ENCODE measurements at regions not wholly inside any gene's neighbourhood (a gene's known extent, or its start where the extent isn't known, plus 50 kb on each side); places are given as distances from the start of the nearest gene placed in this dataset.

DNA sequence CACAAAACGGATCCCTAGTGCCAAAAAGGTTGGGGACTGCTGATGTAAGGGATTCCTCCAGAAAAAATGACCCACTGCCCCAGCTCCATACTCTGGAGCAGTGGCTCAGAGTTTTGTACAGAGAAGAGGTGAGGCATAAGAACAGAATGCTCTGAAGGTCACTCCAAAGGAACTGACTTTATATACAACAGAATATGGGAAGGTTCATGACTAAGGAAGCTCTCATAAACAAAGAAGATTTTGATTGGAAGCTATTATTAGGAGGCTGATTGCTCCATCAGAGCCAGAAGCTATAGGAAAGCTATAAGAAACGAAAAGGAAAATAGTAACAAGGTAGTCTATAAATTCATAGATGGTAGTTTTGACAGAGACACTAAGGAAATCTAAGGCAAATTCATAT is 203.1 kb downstream of the SLC7A11 start:
- no peak for DNase-seq (ENCODE audit: insufficient read length, low spot score)

DNA sequence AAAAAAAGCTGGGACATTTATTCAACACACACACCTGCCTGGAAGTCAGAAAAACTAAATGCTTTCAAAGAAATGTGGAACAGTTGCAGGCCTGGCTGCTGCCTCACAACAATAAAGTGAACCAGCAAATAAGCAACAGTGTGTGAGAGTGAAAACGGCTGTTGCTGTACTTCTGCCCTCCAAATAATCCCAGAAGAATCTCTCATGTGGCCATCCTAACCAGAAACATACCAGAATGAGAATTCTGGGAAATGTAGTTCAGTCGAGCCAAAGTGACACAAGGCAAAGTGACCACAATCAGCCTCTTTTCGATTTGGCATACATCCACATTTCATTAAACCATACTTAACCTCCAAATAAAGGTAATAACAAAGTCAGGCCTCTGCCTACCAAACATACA is 204.5 kb downstream of the SLC7A11 start:
- TF ChIP-seq SPI1 (IDR thresholded peaks at IDR 0.05; ENCODE audit: low read depth, low read length), result no peak
- TF ChIP-seq POU2F2 (IDR thresholded peaks at IDR 0.05; ENCODE audit: low read depth, low read length), result no peak
- no peak for TF ChIP-seq PAX5 (IDR thresholded peaks at IDR 0.05; ENCODE audit: insufficient read depth, low read length, severe bottlenecking)
- TF ChIP-seq POLR2AphosphoS5 (IDR thresholded peaks at IDR 0.05; ENCODE audit: low read depth, low read length), result no peak
- no peak for TF ChIP-seq POLR2A (IDR thresholded peaks at IDR 0.05; ENCODE audit: low read depth, low read length)
- TF ChIP-seq TAF1 (IDR thresholded peaks at IDR 0.05; ENCODE audit: low read depth, low read length), result no peak
- no peak for DNase-seq (ENCODE audit: insufficient read length, low spot score)
- no peak for FAIRE-seq

More for the DNA sequence above, 203.1 kb downstream of the SLC7A11 start:
- FAIRE-seq, result no peak
- no peak for TF ChIP-seq POLR2A (IDR thresholded peaks at IDR 0.05; ENCODE audit: low read depth, low read length)

DNA sequence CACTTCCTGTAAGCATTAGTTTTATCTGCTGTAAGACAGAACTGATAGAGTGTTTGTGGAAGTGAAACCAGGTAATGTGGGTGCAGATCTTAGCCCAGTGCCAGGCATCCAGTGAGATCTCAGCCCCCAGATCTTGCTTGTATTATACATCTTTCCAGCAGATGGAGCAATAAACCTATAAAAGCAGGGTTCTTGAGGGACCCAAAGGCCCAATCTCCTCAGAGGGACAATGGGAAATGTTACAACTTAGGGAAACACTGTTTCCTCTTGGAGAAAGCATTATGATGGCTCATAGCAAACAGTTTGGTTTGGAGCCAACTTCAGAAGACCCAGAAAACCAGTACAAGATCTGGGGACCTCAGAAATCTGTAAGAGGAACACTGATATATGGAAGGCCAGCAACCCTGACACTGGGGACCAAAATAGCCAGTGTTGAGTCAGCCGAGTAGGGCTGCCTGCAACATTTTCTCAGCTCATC is 206.3 kb downstream of the SLC7A11 start:
- DNase-seq (ENCODE audit: insufficient read length, low spot score), result peak; percentile 30
- FAIRE-seq, result peak; percentile 84
- no peak for TF ChIP-seq POLR2AphosphoS5 (IDR thresholded peaks at IDR 0.05; ENCODE audit: low read depth, low read length)
- TF ChIP-seq SPI1 (IDR thresholded peaks at IDR 0.05; ENCODE audit: low read depth, low read length), result peak; percentile 96
- TF ChIP-seq POU2F2 (IDR thresholded peaks at IDR 0.05; ENCODE audit: low read depth, low read length), result no peak
- TF ChIP-seq TAF1 (IDR thresholded peaks at IDR 0.05; ENCODE audit: low read depth, low read length), result no peak
- TF ChIP-seq PAX5 (IDR thresholded peaks at IDR 0.05; ENCODE audit: insufficient read depth, low read length, severe bottlenecking), result no peak
- TF ChIP-seq POLR2A (IDR thresholded peaks at IDR 0.05; ENCODE audit: low read depth, low read length), result no peak

DNA sequence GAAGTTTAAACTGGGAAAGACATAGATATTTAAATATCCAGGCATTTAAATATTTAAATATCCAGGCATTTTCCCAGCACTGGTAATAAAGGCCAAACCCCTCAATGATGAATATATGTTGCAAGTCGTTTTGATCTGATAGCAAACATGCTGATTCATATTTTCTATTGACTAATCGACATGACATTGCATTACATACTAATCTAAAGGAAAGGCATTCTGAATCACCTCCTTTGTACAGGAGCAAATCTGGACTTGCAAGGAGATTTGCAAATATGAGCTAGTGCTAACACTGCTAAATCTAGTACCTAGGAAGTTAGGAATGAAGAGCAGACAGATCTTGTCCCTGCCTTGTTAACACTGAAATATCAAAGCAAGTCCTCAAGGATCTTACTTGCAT is 207.3 kb downstream of the SLC7A11 start:
- TF ChIP-seq PAX5 (IDR thresholded peaks at IDR 0.05; ENCODE audit: insufficient read depth, low read length, severe bottlenecking) (no peak), POLR2AphosphoS5 (IDR thresholded peaks at IDR 0.05; ENCODE audit: low read depth, low read length) (no peak)
- FAIRE-seq, result peak; percentile 72

DNA sequence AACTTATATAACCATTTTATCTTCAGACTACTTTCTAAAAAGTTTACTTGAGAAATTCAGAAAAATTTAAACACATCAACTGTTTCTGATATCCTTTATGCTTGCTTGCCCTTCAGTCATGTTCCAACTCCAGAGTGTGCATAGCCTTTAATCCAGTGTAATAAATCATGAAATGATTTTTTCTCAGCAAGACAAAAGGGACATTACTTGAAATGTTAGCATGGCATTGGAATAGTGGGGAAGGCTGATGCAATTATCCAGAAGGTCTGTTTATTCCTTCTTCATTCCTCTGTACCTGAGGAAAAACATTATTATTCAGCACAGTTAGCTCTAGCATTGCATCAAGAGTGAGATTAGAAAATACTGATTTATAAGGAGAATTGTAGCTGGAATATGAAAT is 209.9 kb downstream of the SLC7A11 start:
- DNase-seq (ENCODE audit: insufficient read length, low spot score) (no peak), FAIRE-seq (no peak)
- no peak for TF ChIP-seq POLR2AphosphoS5 (IDR thresholded peaks at IDR 0.05; ENCODE audit: low read depth, low read length)
- TF ChIP-seq TAF1 (IDR thresholded peaks at IDR 0.05; ENCODE audit: low read depth, low read length), result no peak
- TF ChIP-seq SPI1 (IDR thresholded peaks at IDR 0.05; ENCODE audit: low read depth, low read length), result no peak
- TF ChIP-seq POU2F2 (IDR thresholded peaks at IDR 0.05; ENCODE audit: low read depth, low read length), result no peak
- no peak for TF ChIP-seq POLR2A (IDR thresholded peaks at IDR 0.05; ENCODE audit: low read depth, low read length)
- no peak for TF ChIP-seq PAX5 (IDR thresholded peaks at IDR 0.05; ENCODE audit: insufficient read depth, low read length, severe bottlenecking)

More for the DNA sequence above, 207.3 kb downstream of the SLC7A11 start:
- no peak for DNase-seq (ENCODE audit: insufficient read length, low spot score)

DNA sequence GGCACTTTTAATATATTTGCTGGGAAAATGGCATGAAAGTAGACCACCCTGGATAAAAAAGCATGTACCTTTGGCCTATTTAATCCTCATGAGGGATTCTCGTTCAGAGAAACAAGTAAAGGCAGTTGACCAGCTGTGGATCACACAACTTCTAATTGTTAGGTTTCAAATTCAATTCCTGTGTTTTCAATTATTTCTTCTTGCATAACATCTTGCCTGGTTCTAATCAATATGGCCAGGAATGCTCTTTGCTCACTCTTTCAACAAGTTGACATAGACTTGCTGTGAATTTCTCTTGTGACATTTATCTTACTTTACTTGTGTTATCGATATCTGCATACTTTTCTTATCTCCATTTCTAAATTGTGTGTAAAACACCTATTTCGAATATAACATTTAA is 211.8 kb downstream of the SLC7A11 start:
- DNase-seq (ENCODE audit: insufficient read length, low spot score) (no peak), FAIRE-seq (no peak)
- TF ChIP-seq TAF1 (IDR thresholded peaks at IDR 0.05; ENCODE audit: low read depth, low read length) (no peak), POLR2A (IDR thresholded peaks at IDR 0.05; ENCODE audit: low read depth, low read length) (no peak), PAX5 (IDR thresholded peaks at IDR 0.05; ENCODE audit: insufficient read depth, low read length, severe bottlenecking) (no peak), SPI1 (IDR thresholded peaks at IDR 0.05; ENCODE audit: low read depth, low read length) (no peak), POLR2AphosphoS5 (IDR thresholded peaks at IDR 0.05; ENCODE audit: low read depth, low read length) (no peak), POU2F2 (IDR thresholded peaks at IDR 0.05; ENCODE audit: low read depth, low read length) (no peak)

DNA sequence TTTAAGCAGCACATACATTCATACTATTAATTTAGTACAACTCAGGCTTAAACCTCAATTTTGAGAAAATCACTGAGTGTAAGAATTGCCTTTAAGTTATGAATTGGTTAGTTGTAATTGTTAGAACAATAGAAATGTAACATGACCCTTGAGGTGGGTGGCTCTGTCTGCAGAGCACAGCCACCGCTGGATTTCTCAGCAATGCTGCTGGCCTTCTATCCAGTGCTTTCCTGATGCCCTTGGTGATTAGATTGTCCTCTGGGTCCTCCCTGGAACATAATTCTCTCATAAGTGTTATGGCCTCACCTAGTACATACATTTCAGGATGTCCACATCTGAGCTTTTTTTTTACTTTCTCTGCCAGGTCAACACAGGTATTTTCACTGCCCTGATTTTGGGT is 213.2 kb downstream of the SLC7A11 start:
- FAIRE-seq, result no peak

DNA sequence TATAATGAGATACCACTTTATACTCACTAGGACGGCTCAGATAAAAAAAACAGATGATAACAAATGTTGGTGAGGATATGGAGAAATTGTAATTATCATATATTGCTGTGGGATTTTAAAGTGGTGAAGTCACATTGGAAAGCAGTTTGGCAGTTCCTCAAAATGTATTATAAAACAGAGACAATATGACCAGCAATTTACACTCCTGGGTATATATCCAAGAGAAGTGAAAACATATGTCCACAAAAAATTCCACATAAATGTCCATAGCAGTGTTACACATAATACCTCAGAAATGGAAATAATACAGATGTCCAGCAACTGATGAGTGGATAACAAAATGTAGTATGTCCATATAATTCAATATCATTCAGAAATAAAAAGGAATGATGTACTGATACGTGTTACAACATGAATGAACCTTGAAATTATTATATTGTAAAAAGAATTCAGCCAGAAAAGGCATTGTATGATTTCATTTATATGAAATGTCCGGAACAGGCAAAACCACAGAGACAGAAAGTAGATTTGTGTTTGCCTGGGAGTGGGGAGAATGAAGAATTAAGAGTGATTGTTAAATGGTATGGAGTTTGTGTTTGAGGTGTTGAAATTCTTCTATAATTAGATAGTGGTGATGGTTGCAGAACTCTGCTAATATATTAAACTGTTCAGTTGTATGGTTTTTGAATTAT is 220.9 kb downstream of the SLC7A11 start:
- DNase-seq (ENCODE audit: insufficient read length, low spot score), result no peak
- TF ChIP-seq TAF1 (IDR thresholded peaks at IDR 0.05; ENCODE audit: low read depth, low read length), result no peak
- no peak for TF ChIP-seq POU2F2 (IDR thresholded peaks at IDR 0.05; ENCODE audit: low read depth, low read length)
- no peak for TF ChIP-seq SPI1 (IDR thresholded peaks at IDR 0.05; ENCODE audit: low read depth, low read length)
- TF ChIP-seq POLR2AphosphoS5 (IDR thresholded peaks at IDR 0.05; ENCODE audit: low read depth, low read length), result no peak
- no peak for TF ChIP-seq POLR2A (IDR thresholded peaks at IDR 0.05; ENCODE audit: low read depth, low read length)
- TF ChIP-seq PAX5 (IDR thresholded peaks at IDR 0.05; ENCODE audit: insufficient read depth, low read length, severe bottlenecking), result no peak
- FAIRE-seq, result no peak

More for the DNA sequence above, 213.2 kb downstream of the SLC7A11 start:
- no peak for DNase-seq (ENCODE audit: insufficient read length, low spot score)
- no peak for TF ChIP-seq POLR2AphosphoS5 (IDR thresholded peaks at IDR 0.05; ENCODE audit: low read depth, low read length)
- TF ChIP-seq SPI1 (IDR thresholded peaks at IDR 0.05; ENCODE audit: low read depth, low read length), result no peak
- no peak for TF ChIP-seq PAX5 (IDR thresholded peaks at IDR 0.05; ENCODE audit: insufficient read depth, low read length, severe bottlenecking)
- no peak for TF ChIP-seq POLR2A (IDR thresholded peaks at IDR 0.05; ENCODE audit: low read depth, low read length)
- TF ChIP-seq POU2F2 (IDR thresholded peaks at IDR 0.05; ENCODE audit: low read depth, low read length), result no peak
- no peak for TF ChIP-seq TAF1 (IDR thresholded peaks at IDR 0.05; ENCODE audit: low read depth, low read length)

DNA sequence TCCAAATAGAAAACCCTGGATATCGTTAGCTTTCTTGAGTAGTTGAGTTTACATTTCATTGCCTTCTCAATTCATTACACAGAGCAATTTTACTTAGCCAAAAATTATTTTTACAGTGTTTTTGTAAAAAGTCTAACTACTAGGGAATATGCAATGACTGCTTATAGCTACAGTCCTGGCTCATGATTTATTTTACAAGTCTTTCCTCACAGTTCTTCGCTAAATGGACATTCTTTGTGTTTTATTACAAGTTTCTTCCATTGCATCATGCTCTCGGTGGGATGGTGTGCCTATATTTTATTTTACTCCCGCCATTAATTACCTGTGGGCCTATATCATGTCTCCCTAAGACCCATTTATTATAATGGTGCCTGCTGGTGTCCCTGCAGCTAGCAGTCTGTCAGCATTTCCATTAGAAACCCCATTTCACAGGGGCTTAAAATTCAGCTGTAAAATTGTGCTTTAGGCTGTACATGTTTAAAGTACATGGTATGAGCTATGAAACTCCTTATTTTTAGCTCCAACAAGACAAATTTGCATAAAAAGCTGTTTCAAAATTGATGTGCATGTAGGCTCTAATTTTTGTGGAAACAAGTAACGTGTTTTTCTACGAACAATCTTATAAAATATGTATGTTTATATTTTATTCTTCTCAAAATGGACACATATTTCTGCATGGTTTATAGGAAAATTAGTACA is 227.4 kb downstream of the SLC7A11 start:
- no peak for FAIRE-seq
- TF ChIP-seq TAF1 (IDR thresholded peaks at IDR 0.05; ENCODE audit: low read depth, low read length) (no peak), PAX5 (IDR thresholded peaks at IDR 0.05; ENCODE audit: insufficient read depth, low read length, severe bottlenecking) (no peak), POLR2AphosphoS5 (IDR thresholded peaks at IDR 0.05; ENCODE audit: low read depth, low read length) (no peak), POU2F2 (IDR thresholded peaks at IDR 0.05; ENCODE audit: low read depth, low read length) (no peak), SPI1 (IDR thresholded peaks at IDR 0.05; ENCODE audit: low read depth, low read length) (no peak), POLR2A (IDR thresholded peaks at IDR 0.05; ENCODE audit: low read depth, low read length) (no peak)

More for the DNA sequence above, 227.4 kb downstream of the SLC7A11 start:
- no peak for DNase-seq (ENCODE audit: insufficient read length, low spot score)

All from GM12891 (cell line).